Activated CD8-positive, alpha-beta T cell treated with anti-CD3 and anti-CD28 coated beads for 36 hours (primary cell): ENCODE measurements at regions not wholly inside any gene's neighbourhood (a gene's known extent, or its start where the extent isn't known, plus 50 kb on each side); places are given as distances from the start of the nearest gene placed in this dataset.

Experiments used
- ATAC-seq: fragments of 200-7000 bp; cut with Tn5 transposase; one replicate; pipeline ENCODE4 v1.10.0; 2021; ENCODE audit warnings: mild to moderate bottlenecking, moderate library complexity
- CTCF ChIA-PET: fragments of 350-600 bp; sonication (Branson Sonifier 250); formaldehyde crosslinking; loops from one replicate; lab custom pipeline; 2021; ENCODE audit warnings: antibody characterized with exemption; lab: Charles Lee
- POLR2A ChIA-PET: fragments of 350-600 bp; sonication (Branson Sonifier 250); formaldehyde crosslinking; loops from one replicate; lab custom pipeline; 2021; ENCODE audit warnings: antibody characterized with exemption; lab: Charles Lee
- DNase-seq: peaks from one replicate; pipeline ENCODE4 v3.0.0-alpha.2; 2020
- H3K27ac Mint-ChIP-seq: one replicate; pipeline ENCODE4 v1.8.0; 2021; ENCODE audit warnings: mild to moderate bottlenecking, mixed read lengths
- H3K27me3 Mint-ChIP-seq: one replicate; pipeline ENCODE4 v1.8.0; 2021; ENCODE audit warnings: mixed read lengths
- H3K36me3 Mint-ChIP-seq: one replicate; pipeline ENCODE4 v1.8.0; 2021; ENCODE audit warnings: low read depth, mixed read lengths
- H3K4me1 Mint-ChIP-seq: one replicate; pipeline ENCODE4 v1.8.0; 2021; ENCODE audit warnings: low read depth, mixed read lengths
- H3K4me3 Mint-ChIP-seq: one replicate; pipeline ENCODE4 v1.8.0; 2021; ENCODE audit warnings: mild to moderate bottlenecking, moderate library complexity, mixed read lengths
- H3K9me3 Mint-ChIP-seq: one replicate; pipeline ENCODE4 v1.8.0; 2021; ENCODE audit warnings: mixed read lengths
- CTCF ChIP-seq: fragments of 200-600 bp; IDR thresholded peaks from one replicate; pipeline ENCODE4 v1.8.0; 2022; ENCODE audit warnings: antibody characterized with exemption, mild to moderate bottlenecking
- intact Hi-C: fragments of 100-400 bp; cut with micrococcal nuclease; formaldehyde crosslinking; loops from one replicate; pipeline ENCODE4 v1.10.0; 2022

- no peaks in the 10 kb centered on the region for H3K9me3 Mint-ChIP-seq
- no peak overlapping the region for H3K27ac Mint-ChIP-seq
- DNase-seq (no peak), ATAC-seq (no peak)
- ChIA-PET POLR2A (no interaction called here), CTCF (no interaction called here)
- no peak overlapping the region for H3K4me3 Mint-ChIP-seq
- H3K4me1 Mint-ChIP-seq: no peaks in the 10 kb centered on the region
- intact Hi-C loops: no loop called here
- no peaks in the 10 kb centered on the region for H3K27me3 Mint-ChIP-seq
- no peaks in the 10 kb centered on the region for H3K36me3 Mint-ChIP-seq
- no peak for TF ChIP-seq CTCF
These were observed 333.4 kb upstream of the TEX13C start for GRCh38 chrX:124986284-124986683.

GRCh38 chrX:124993735-124994134 lies 325.9 kb upstream of the TEX13C start:
- Mint-ChIP-seq H3K27me3 (no peaks in the 10 kb centered on the region), H3K4me1 (no peaks in the 10 kb centered on the region), H3K9me3 (no peaks in the 10 kb centered on the region), H3K36me3 (no peaks in the 10 kb centered on the region), H3K27ac (no peak overlapping the region), H3K4me3 (no peak overlapping the region)
- ATAC-seq: no peak
- intact Hi-C loops: no loop called here
- POLR2A ChIA-PET: no interaction called here
- no peak for TF ChIP-seq CTCF
- DNase-seq: no peak
- CTCF ChIA-PET: no interaction called here

GRCh38 chrX:124994404-124994803 lies 325.3 kb upstream of the TEX13C start:
- Mint-ChIP-seq H3K4me1 (no peaks in the 10 kb centered on the region), H3K27me3 (no peaks in the 10 kb centered on the region), H3K9me3 (no peaks in the 10 kb centered on the region), H3K4me3 (no peak overlapping the region), H3K36me3 (no peaks in the 10 kb centered on the region), H3K27ac (no peak overlapping the region)
- intact Hi-C loops: no loop called here
- ATAC-seq: no peak
- ChIA-PET POLR2A (no interaction called here), CTCF (no interaction called here)
- no peak for TF ChIP-seq CTCF
- no peak for DNase-seq

- ChIA-PET POLR2A (no interaction called here), CTCF (no interaction called here)
- no peaks in the 10 kb centered on the region for H3K36me3 Mint-ChIP-seq
- no peak overlapping the region for H3K27ac Mint-ChIP-seq
- no peak for TF ChIP-seq CTCF
- H3K4me1 Mint-ChIP-seq: no peaks in the 10 kb centered on the region
- DNase-seq: peak; percentile 1
- ATAC-seq: peak; percentile 37
- peaks cover 2% of the 10 kb centered on the region for H3K9me3 Mint-ChIP-seq
- H3K27me3 Mint-ChIP-seq: no peaks in the 10 kb centered on the region
- H3K4me3 Mint-ChIP-seq: no peak overlapping the region
- intact Hi-C loops: no loop called here
These were observed 315.8 kb upstream of the TEX13C start for GRCh38 chrX:125003746-125004446.

- no peak for DNase-seq
- Mint-ChIP-seq H3K4me3 (no peak overlapping the region), H3K27ac (no peak overlapping the region), H3K36me3 (no peaks in the 10 kb centered on the region), H3K4me1 (no peaks in the 10 kb centered on the region), H3K9me3 (peaks cover 2% of the 10 kb centered on the region), H3K27me3 (no peaks in the 10 kb centered on the region)
- ChIA-PET POLR2A (no interaction called here), CTCF (no interaction called here)
- intact Hi-C loops: no loop called here
- ATAC-seq: no peak
- no peak for TF ChIP-seq CTCF
These were observed 314.9 kb upstream of the TEX13C start for GRCh38 chrX:125004799-125005198.
